SU-DHL-6 (cell line): ENCODE measurements at regions not wholly inside any gene's neighbourhood (a gene's known extent, or its start where the extent isn't known, plus 50 kb on each side); places are given as distances from the start of the nearest gene placed in this dataset.
A peak's percentile ranks its signal among the peaks of the same experiment; 100 is the strongest.

Experiments used
- H2AFZ ChIP-seq: fragments of 200-600 bp; sonication (generic); 2 replicates; pipeline ENCODE4 v1.6.1; 2014; ENCODE audit warnings: low read depth, mild to moderate bottlenecking, moderate library complexity, mixed read lengths, antibody characterized with exemption, low read length; ENCODE audit not compliant: severe bottlenecking
- H3F3A ChIP-seq: fragments of 200-600 bp; shearing (Covaris generic); 2 replicates; pipeline ENCODE4 v1.6.0; 2016; ENCODE audit warnings: antibody characterized with exemption, mild to moderate bottlenecking; ENCODE audit not compliant: insufficient read depth
- H3K27ac ChIP-seq: fragments of 200-600 bp; sonication (generic); 2 replicates; pipeline ENCODE4 v1.5.1; 2016; ENCODE audit warnings: low read depth, mild to moderate bottlenecking, low read length, moderate library complexity, mixed read lengths
- H3K27me3 ChIP-seq: fragments of 200-600 bp; sonication (generic), shearing (Covaris generic); 2 replicates; pipeline ENCODE4 v1.6.0; 2014; ENCODE audit warnings: mild to moderate bottlenecking, low read length
- H3K36me3 ChIP-seq: fragments of 200-600 bp; sonication (generic); 2 replicates; pipeline ENCODE4 v1.6.1; 2014; ENCODE audit warnings: mild to moderate bottlenecking, low read length, mixed read lengths
- H3K4me2 ChIP-seq: fragments of 300-600, 200-600 bp; shearing (Covaris generic), sonication (generic); 2 replicates; pipeline ENCODE4 v1.6.0; 2014; ENCODE audit warnings: low read length, low read depth, mild to moderate bottlenecking; ENCODE audit not compliant: poor library complexity, severe bottlenecking
- H3K4me3 ChIP-seq: fragments of 200-600 bp; sonication (generic); 2 replicates; pipeline ENCODE4 v1.5.1; 2014; ENCODE audit warnings: antibody characterized with exemption, low read length, mild to moderate bottlenecking, mixed read lengths; ENCODE audit not compliant: insufficient read depth, poor library complexity, severe bottlenecking
- H3K79me2 ChIP-seq: fragments of 200-600 bp; sonication (generic); 2 replicates; pipeline ENCODE4 v1.6.1; 2014; ENCODE audit warnings: mild to moderate bottlenecking, low read length, moderate library complexity; ENCODE audit not compliant: insufficient read depth
- H3K9ac ChIP-seq: fragments of 200-600 bp; sonication (generic); 2 replicates; pipeline ENCODE4 v1.7.0; 2014; ENCODE audit warnings: mild to moderate bottlenecking, low read length
- H3K9me2 ChIP-seq: fragments of 200-600 bp; sonication (generic); replicated peaks from 2 replicates; pipeline ENCODE4 v1.6.1; 2014; ENCODE audit warnings: low read length; ENCODE audit not compliant: insufficient read depth
- H3K9me3 ChIP-seq: fragments of 200-600 bp; sonication (generic); 2 replicates; pipeline ENCODE4 v1.6.1; 2014; ENCODE audit warnings: low read length, mixed read lengths; ENCODE audit not compliant: insufficient read depth
- H4K20me1 ChIP-seq: fragments of 200-600 bp; sonication (generic); 2 replicates; pipeline ENCODE4 v1.6.1; 2014; ENCODE audit warnings: low read depth, mild to moderate bottlenecking, antibody characterized with exemption, low read length, moderate library complexity, mixed read lengths
- CTCF ChIP-seq: fragments of 200-600 bp; sonication (generic); IDR thresholded peaks from one replicate; pipeline ENCODE4 v1.5.1; 2017; ENCODE audit warnings: antibody characterized with exemption, mild to moderate bottlenecking, low read length, moderate library complexity; ENCODE audit not compliant: insufficient read depth, poor library complexity, severe bottlenecking
- EZH2phosphoT487 ChIP-seq: fragments of 200-600 bp; sonication (generic), shearing (Covaris generic); conservative IDR thresholded peaks from 2 replicates; pipeline ENCODE4 v1.6.1; 2018; ENCODE audit warnings: mild to moderate bottlenecking, antibody characterized with exemption, low read length, moderate library complexity, mixed read lengths

- Histone ChIP-seq H3K36me3 (no peaks in the 10 kb centered on the region), H3K4me2 (no peak overlapping the region), H3K27me3 (no peaks in the 10 kb centered on the region), H3K79me2 (no peaks in the 10 kb centered on the region), H3F3A (no peaks in the 10 kb centered on the region), H3K27ac (no peak overlapping the region), H3K4me3 (no peak overlapping the region), H3K9ac (no peak overlapping the region), H3K9me2 (no peaks in the 10 kb centered on the region), H2AFZ (no peak overlapping the region), H4K20me1 (no peaks in the 10 kb centered on the region), H3K9me3 (no peaks in the 10 kb centered on the region)
- TF ChIP-seq CTCF (no peak), EZH2phosphoT487 (no peak)
These were observed 76.7 kb upstream of the SATB1 start for GRCh38 chr3:18501679-18502343.

GRCh38 chr3:18500322-18500721 lies 75.2 kb upstream of the SATB1 start:
- H3K4me2 ChIP-seq = no peak overlapping the region
- H3K4me3 ChIP-seq = no peak overlapping the region
- no peaks in the 10 kb centered on the region for H4K20me1 ChIP-seq
- H3K9me2 ChIP-seq = no peaks in the 10 kb centered on the region
- no peaks in the 10 kb centered on the region for H3K79me2 ChIP-seq
- no peak overlapping the region for H2AFZ ChIP-seq
- H3F3A ChIP-seq = no peaks in the 10 kb centered on the region
- H3K27ac ChIP-seq = no peak overlapping the region
- H3K9me3 ChIP-seq = no peaks in the 10 kb centered on the region
- H3K27me3 ChIP-seq = no peaks in the 10 kb centered on the region
- no peaks in the 10 kb centered on the region for H3K36me3 ChIP-seq
- no peak overlapping the region for H3K9ac ChIP-seq
- TF ChIP-seq CTCF (no peak), EZH2phosphoT487 (no peak)

- no peak for TF ChIP-seq CTCF
- TF ChIP-seq EZH2phosphoT487 = no peak
- Histone ChIP-seq H3K27ac (peak overlapping the region; percentile 35; the same call in 1 of the 2 replicates), H3K9me3 (no peaks in the 10 kb centered on the region), H3K36me3 (no peaks in the 10 kb centered on the region), H3K4me2 (peak overlapping the region; percentile 35), H3K9ac (no peak overlapping the region), H4K20me1 (no peaks in the 10 kb centered on the region), H3K79me2 (no peaks in the 10 kb centered on the region), H2AFZ (no peak overlapping the region), H3K27me3 (no peaks in the 10 kb centered on the region), H3K4me3 (no peak overlapping the region), H3F3A (no peaks in the 10 kb centered on the region), H3K9me2 (no peaks in the 10 kb centered on the region)
These were observed 74.2 kb upstream of the SATB1 start for GRCh38 chr3:18499301-18499700.
